HG03457 (cell line): ENCODE measurements at regions not wholly inside any gene's neighbourhood (a gene's known extent, or its start where the extent isn't known, plus 50 kb on each side); places are given as distances from the start of the nearest gene placed in this dataset.
"Not testable (repeated sequence)": the region's sequence is repeated elsewhere in the genome, so short reads cannot be mapped to it uniquely, and the experiment has no call there.

Experiments
- ATAC-seq: cut with Tn5 transposase; IDR thresholded peaks from one replicate; pipeline ENCODE4 v1.9.1; 2021; ENCODE audit warnings: moderate number of reproducible peaks; ENCODE audit not compliant: unreplicated experiment

DNA sequence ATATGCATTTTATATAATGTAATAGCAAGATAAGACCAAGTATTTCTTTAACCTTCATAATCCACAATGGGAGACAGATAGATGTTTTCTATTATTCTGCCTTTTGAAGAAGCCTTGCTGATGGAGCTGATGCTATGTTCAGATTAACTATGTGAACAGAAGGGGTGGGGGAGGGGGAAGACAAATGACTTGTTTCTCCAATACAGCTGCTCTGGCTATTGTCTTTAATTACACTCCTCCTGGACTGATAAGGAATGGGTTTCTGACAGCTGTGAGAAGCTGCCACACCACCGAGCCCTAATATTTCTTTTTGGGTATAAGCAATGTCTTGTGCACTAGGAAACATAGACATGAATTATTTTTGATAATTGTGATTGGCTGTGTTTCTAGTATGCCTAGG is 62.0 kb downstream of the CAVIN4 start:
- no peak for ATAC-seq

- no peak for ATAC-seq
Measured at GRCh38 chr9:100640447-100641050, 62.7 kb downstream of the CAVIN4 start.

DNA sequence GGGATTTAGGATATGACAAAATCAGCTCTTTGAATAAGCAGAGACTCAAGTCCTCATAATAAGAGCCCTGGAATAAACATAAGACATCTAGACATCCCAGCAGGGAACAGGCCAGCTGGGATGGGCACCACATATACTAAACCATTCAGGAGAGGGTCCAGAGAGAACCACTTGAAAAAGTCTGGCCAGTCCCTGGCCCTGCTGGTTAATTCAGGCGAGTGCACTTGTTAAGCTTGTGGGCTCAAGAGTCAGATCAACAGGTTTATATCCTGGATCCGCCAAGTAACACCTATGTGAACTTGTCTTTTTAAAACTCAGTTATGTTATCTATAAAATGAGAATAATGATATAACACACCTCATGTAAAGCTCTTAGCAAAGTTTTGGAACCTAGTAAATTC is 63.3 kb downstream of the CAVIN4 start:
- no peak for ATAC-seq

DNA sequence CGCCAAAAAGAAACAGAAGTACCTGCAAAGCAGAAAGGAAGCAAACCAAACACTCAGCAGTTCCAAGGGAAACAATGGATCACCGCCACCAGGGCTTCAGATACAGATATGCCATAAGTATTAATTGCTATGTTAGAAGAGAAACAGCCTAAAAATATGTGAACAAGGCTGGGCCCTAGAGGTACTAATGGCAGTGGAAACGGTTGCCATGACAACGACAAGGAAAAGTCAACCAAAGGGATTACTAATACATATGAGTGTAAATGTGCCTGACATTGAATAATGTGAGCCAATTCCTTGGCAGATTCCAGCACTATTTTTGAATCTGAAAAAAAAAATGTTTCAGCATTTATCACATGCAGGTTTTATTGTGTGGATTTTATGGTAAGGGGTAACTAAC is 75.0 kb downstream of the CAVIN4 start:
- ATAC-seq = no peak

- ATAC-seq = no peak
Measured at GRCh38 chr9:100653643-100654334, 75.9 kb downstream of the CAVIN4 start.

DNA sequence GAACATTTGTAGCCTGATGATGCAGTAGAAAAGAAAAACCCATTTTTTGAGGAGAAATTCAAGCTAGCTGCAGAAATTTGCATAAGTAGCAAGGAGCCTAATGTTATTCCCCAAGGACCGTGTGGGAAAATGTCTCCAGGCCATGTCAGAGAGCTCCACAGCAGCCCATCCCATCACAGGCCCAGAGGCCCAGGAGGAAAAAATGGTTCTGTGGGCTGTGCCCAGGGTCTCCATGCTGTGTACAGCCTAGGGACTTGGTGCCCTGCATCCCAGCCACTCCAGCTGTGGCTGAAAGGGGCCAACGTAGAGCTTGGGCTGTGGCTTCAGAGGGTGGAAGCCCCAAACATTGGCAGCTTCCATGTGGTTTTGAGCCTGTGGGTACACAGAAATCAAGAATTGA is 79.0 kb downstream of the CAVIN4 start:
- ATAC-seq = not testable (repeated sequence)

DNA sequence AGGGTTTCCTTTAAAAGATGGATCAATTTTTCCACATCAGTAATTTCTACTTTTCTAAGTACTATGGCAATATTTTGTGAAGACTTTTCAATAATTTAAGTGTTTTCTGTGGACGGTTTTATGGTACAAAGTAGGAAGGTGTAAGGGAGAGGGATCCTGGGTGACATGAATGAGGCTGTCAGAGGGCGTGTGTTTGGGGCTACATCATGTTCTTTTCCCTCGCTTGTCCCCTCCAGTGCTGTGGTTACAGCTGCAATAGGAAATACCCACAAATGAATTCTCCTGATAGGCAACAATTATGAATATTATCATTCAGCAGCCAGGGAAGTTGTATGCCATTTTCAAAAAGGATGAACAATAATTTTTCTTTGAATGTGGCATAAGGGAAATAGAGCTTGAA is 83.8 kb downstream of the CAVIN4 start:
- ATAC-seq = no peak

DNA sequence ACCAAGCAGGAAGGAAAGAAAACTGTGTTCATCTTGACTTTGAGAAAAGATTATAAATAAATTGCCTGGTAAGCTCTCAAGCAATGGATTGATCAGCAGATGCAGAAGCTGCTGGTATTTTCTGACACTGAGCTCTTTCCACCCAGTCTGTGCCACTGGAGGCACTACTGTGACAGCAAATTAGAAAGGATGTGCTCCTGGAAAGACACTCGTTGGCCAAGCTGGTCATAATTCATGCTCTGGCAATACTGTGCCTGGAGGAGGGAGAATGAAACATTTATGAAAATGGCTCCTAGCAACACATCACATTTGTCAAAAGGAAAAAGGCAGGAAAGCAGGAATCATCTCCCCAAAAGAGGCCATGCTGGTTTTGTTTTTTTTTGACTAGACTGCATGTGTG is 84.2 kb downstream of the CAVIN4 start:
- no peak for ATAC-seq

DNA sequence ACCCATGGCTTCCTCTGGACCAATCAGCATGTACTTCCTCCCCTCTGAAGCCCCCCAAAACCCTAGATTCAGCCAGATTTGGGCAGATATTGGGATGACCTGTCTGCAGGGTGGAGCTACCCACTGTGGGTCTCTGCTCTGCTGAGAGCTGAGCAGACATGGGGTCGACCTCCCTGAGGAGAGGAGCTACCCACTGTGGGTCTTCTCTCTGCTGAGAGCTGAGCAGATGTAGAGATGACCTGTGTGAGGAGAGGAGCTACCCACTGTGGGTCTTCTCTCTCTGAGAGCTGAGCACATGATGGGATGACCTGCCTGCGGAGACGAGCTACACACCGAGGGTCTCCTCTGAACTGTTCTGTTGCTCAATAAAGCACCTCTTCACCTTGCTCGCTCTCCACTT is 89.6 kb downstream of the CAVIN4 start:
- no peak for ATAC-seq

DNA sequence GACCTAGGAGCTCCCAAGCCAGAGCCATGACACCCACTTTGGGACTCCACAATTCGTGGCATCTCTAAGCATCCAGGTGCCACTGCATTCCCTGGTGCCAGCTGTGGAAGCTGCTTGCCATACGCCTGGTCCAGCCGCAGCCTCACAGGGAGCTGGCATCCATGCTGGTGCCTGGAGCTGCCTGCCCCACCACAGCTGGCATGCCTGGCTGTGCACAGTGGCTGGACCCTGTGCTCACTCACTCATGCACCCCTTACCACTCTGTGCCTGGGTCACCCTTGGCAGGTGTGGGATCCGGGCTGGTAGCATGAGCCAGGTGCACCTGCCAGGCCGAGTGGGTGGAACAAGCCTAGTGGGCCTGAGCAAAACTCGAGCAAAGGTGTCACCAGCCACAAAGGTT is 90.1 kb downstream of the CAVIN4 start:
- no peak for ATAC-seq

- ATAC-seq = no peak
Measured at GRCh38 chr9:100669968-100670367, 92.1 kb downstream of the CAVIN4 start.

DNA sequence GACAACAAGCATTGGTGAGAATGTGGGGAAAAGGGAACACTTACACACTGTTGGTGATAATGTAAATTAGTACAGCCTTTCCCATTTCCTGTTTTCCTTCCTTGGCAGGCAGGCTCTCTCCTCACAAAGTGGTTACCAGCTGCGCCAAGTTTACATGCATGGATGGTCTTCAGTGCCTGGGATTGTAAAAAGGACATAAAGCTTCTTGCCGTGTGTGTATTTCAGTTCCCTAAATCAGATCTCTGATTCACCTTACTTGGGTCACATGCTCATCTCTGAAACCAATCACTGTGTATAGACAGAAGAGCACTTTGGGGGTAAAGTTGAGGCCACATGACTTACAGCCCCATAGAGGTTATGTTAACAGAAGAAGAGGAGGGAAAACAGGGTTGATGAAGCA is 92.8 kb downstream of the CAVIN4 start:
- ATAC-seq = peak; percentile 59

DNA sequence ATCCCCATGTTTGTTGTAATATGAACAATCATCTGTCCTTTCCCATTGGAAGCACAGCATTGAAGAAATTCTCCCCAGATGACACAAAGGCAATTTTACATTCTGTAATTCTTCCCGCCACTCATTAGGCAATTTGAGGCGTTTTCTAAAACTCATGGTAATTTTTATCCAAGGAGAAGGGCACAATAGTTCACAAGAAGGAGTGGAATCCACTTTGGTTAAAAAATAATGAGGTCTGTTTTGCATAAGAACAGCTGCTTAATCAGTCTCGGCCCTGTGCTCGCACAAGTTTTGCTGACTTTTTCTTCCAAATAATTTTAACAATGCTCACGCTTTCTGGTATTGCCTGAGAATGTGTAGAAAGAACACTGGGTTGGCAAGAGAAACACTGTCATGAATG is 94.0 kb downstream of the CAVIN4 start:
- ATAC-seq = no peak

- ATAC-seq = no peak
Measured at GRCh38 chr9:100673249-100673648, 95.4 kb downstream of the CAVIN4 start.

DNA sequence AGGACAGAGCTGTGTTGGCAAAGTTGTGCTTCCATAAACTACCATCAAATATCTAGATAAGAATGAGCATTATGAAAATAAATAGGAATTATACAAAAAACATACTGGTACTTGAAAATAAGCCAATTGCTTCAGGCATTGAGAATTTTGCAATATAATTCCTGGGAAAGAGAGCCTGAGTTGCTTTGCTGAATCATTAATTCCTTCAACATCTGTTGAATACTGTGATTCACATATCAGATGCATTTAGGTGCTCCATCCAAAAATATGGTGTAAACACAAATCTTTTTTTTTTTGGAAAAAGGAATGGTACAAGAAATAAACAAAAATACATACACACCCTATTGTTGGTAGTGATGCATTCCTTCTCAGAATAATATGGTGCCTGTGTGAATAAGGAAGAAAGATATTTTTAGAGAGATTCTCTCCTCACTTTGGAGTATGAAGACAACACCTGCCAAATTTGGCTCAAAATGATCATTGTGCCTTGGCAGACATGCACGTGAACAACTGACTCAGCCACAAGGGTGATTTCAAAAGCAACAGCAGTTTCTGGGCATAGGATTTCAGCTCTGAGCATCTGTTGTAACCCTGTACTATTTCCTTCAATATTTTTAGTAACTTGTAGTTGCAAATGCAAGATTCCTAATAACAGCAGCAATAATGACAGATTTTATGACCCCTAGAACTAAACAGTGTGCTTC is 96.7 kb downstream of the CAVIN4 start:
- ATAC-seq = no peak

- no peak for ATAC-seq
Measured at GRCh38 chr9:100679834-100680233, 102.0 kb downstream of the CAVIN4 start.

- ATAC-seq = no peak
Measured at GRCh38 chr9:100686420-100686819, 108.5 kb downstream of the CAVIN4 start.

DNA sequence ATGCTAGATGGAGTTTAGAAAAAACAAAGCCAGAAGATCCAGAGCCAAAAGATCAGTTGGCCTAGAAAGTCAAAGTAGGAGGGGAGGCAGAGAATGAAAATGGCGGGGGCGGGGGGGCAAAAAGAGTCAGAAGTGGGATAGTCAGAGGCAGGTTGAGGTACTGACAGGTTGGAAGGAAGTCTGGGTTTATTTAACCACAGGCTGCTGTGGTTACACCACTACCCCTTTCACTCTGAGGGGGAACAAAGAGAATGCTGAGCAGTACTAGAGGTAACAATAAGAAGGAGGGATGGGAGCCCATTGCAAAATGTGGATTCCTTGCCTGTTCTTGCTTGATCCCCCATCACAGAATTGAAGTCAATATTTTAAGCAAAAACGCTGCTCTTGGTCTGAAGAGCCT is 111.8 kb downstream of the CAVIN4 start:
- no peak for ATAC-seq

DNA sequence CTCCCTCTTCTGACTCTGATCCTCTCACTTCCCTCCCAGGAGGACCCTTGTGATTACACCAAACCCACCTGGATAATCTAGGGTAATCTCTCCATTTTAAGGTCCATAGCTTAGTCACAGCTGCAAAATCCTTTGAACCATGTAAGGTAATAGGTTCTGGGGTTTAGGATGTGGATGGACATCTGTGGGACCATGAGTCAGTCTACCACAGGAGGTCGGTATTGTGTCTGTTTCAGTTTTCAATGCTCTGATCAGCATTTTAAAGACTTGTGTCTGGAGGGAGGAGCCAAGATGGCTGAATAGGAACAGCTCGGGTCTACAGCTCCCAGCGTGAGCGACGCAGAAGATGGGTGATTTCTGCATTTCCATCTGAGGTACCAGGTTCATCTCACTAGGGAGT is 112.6 kb downstream of the CAVIN4 start:
- ATAC-seq = no peak

DNA sequence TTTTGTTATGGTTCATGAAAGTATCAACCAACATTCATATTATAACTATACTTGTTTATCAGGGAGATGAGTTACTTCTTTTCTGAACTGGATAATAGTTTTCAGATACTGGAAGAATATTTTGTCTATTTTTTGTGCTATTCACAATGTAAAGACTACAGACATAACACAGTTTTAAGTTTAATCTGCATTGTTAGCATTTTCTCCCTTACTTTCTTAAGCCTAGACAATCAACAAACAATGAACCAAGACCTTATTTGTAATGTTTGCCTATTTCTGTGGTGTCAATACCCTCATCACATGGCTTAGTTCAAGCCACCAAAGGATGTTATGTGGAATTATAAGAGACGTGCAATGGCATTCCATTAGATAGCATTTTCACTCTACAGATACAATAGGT is 119.5 kb downstream of the CAVIN4 start:
- ATAC-seq = no peak

GRCh38 chr9:100698945-100699344 is 121.1 kb downstream of the CAVIN4 start:
- ATAC-seq = no peak

- ATAC-seq = no peak
Measured at GRCh38 chr9:100699668-100700067, 121.8 kb downstream of the CAVIN4 start.
